ENCODE measurements at regions not wholly inside any gene's neighbourhood (a gene's known extent, or its start where the extent isn't known, plus 50 kb on each side); places are given as distances from the start of the nearest gene placed in this dataset.

DNA sequence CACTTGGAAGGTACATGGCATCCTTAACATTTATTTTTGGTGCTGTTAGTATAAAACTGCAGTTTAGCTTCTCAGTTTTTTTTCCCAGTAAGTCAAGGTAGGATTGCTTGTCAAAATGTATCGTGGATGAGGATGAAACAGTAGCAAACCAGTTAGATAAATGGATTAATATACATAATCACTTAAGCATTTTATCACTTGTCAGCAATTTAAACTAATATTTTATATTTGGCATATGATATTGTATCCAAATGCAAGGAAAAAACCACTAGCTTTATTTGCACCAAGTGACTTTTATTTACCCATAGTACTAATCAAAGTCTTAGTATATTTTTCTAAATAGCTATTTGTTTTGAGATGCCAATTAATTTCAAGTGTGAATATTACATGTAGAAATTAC, 137.7 kb upstream of the XIRP2 start:
- TF ChIP-seq POLR2AphosphoS5 (IDR thresholded peaks at IDR 0.05; ENCODE audit: low read depth) (no peak), GABPA (IDR thresholded peaks at IDR 0.05; ENCODE audit: low read depth) (no peak)

Measured in HL-60 (cell line).